Keratinocyte (primary cell): ENCODE measurements at regions not wholly inside any gene's neighbourhood (a gene's known extent, or its start where the extent isn't known, plus 50 kb on each side); places are given as distances from the start of the nearest gene placed in this dataset.

Experiments
- CTCF ChIP-seq, 3 experiments: IDR thresholded peaks in 1 of 3; conservative IDR thresholded peaks in 1 of 3; optimal IDR thresholded peaks in 1 of 3; 2 replicates in 2 of 3; 3 replicates in 1 of 3; pipeline versions ENCODE3 to v1.5.1; 2011; ENCODE audit warnings: low read length in 3 of 3, mild to moderate bottlenecking in 3 of 3, moderate library complexity in 2 of 3, control low read depth in 1 of 3, inconsistent platforms in 1 of 3; ENCODE audit not compliant: insufficient read depth in 2 of 3; ENCODE audit errors: extremely low read depth in 1 of 3
- EZH2 ChIP-seq: IDR thresholded peaks from one replicate; pipeline ENCODE4 v1.6.1; 2012; ENCODE audit warnings: inconsistent platforms, mild to moderate bottlenecking, low read length, moderate library complexity

- TF ChIP-seq CTCF (optimal IDR thresholded peaks at IDR 0.05 in 1 of 3, IDR thresholded peaks at IDR 0.05 in 1 of 3, conservative IDR thresholded peaks at IDR 0.05 in 1 of 3; ENCODE audit: extremely low read depth in 1 of 3, insufficient read depth in 2 of 3, low read length in 3 of 3) (no peak), EZH2 (no peak)
These were observed 152.2 kb downstream of the PSAT1 start for GRCh38 chr9:78448960-78449673.
